ENCODE measurements at regions not wholly inside any gene's neighbourhood (a gene's known extent, or its start where the extent isn't known, plus 50 kb on each side); places are given as distances from the start of the nearest gene placed in this dataset.

- Histone ChIP-seq H3K27me3 (ENCODE audit: insufficient read depth) (no peaks in the 10 kb centered on the region), H3K36me3 (ENCODE audit: insufficient read depth) (no peaks in the 10 kb centered on the region)
- no peak overlapping the region for H3K27ac Mint-ChIP-seq
These were observed 313.2 kb downstream of the NR4A2 start for GRCh38 chr2:156019341-156019740.

More at GRCh38 chr2:156019341-156019740, 313.2 kb downstream of the NR4A2 start:
- peaks cover 6% of the 10 kb centered on the region; the same call in 2 of the 3 replicates for H3K4me1 Mint-ChIP-seq
- H3K27me3 Mint-ChIP-seq (ENCODE audit: insufficient read depth, low read depth, poor library complexity) = no peaks in the 10 kb centered on the region
- H3F3A ChIP-seq (replicated peaks; ENCODE audit: low read depth) = no peaks in the 10 kb centered on the region
- no peak overlapping the region for H3K4me3 ChIP-seq
- no peaks in the 10 kb centered on the region for H4K20me1 ChIP-seq (replicated peaks; ENCODE audit: insufficient read depth)
- DNase-seq (ENCODE audit: low spot score) = no peak
- H3K27ac ChIP-seq (ENCODE audit: low read depth) = no peak overlapping the region
- H3K4me1 ChIP-seq (ENCODE audit: insufficient read depth) = no peaks in the 10 kb centered on the region
- no peak overlapping the region for H3K4me2 ChIP-seq
- TF ChIP-seq POLR2AphosphoS5 (IDR thresholded peaks at IDR 0.05; ENCODE audit: low read depth) (no peak), ZNF114 (CRISPR knock-in tag; IDR thresholded peaks at IDR 0.05) (no peak), ZNF462 (CRISPR knock-in tag; IDR thresholded peaks at IDR 0.05) (no peak), JUNB (IDR thresholded peaks at IDR 0.05; ENCODE audit: unreplicated experiment) (no peak), ZNF331 (CRISPR knock-in tag; IDR thresholded peaks at IDR 0.05; ENCODE audit: low read depth) (no peak), CREB1 (CRISPR knock-in tag; IDR thresholded peaks at IDR 0.05; ENCODE audit: low read depth) (no peak), STAT1 (IDR thresholded peaks at IDR 0.05; ENCODE audit: unreplicated experiment) (no peak), EZH2 (IDR thresholded peaks at IDR 0.05; ENCODE audit: low read depth, unreplicated experiment) (no peak), REST (IDR thresholded peaks at IDR 0.05; ENCODE audit: unreplicated experiment) (no peak), EZH2phosphoT487 (IDR thresholded peaks at IDR 0.05; ENCODE audit: unreplicated experiment) (no peak), NANOG (IDR thresholded peaks at IDR 0.05; ENCODE audit: borderline replicate concordance) (no peak)
- TF ChIP-seq, protein P1, sequence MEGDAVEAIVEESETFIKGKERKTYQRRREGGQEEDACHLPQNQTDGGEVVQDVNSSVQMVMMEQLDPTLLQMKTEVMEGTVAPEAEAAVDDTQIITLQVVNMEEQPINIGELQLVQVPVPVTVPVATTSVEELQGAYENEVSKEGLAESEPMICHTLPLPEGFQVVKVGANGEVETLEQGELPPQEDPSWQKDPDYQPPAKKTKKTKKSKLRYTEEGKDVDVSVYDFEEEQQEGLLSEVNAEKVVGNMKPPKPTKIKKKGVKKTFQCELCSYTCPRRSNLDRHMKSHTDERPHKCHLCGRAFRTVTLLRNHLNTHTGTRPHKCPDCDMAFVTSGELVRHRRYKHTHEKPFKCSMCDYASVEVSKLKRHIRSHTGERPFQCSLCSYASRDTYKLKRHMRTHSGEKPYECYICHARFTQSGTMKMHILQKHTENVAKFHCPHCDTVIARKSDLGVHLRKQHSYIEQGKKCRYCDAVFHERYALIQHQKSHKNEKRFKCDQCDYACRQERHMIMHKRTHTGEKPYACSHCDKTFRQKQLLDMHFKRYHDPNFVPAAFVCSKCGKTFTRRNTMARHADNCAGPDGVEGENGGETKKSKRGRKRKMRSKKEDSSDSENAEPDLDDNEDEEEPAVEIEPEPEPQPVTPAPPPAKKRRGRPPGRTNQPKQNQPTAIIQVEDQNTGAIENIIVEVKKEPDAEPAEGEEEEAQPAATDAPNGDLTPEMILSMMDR (conservative IDR thresholded peaks at IDR 0.05; ENCODE audit: low read depth in 2 of 2) = no peak
- TF ChIP-seq, protein P2, sequence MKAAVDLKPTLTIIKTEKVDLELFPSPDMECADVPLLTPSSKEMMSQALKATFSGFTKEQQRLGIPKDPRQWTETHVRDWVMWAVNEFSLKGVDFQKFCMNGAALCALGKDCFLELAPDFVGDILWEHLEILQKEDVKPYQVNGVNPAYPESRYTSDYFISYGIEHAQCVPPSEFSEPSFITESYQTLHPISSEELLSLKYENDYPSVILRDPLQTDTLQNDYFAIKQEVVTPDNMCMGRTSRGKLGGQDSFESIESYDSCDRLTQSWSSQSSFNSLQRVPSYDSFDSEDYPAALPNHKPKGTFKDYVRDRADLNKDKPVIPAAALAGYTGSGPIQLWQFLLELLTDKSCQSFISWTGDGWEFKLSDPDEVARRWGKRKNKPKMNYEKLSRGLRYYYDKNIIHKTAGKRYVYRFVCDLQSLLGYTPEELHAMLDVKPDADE (IDR thresholded peaks at IDR 0.05) = no peak
- no peaks in the 10 kb centered on the region for H3K9me2 ChIP-seq (ENCODE audit: insufficient read depth)
- H3K9me3 Mint-ChIP-seq = no peaks in the 10 kb centered on the region
- no peak for ATAC-seq
- H3K79me2 ChIP-seq (replicated peaks; ENCODE audit: insufficient read depth) = no peaks in the 10 kb centered on the region
- no peaks in the 10 kb centered on the region for H3K36me3 Mint-ChIP-seq (ENCODE audit: low read depth)
- no peak overlapping the region for H3K4me3 Mint-ChIP-seq
- H2AFZ ChIP-seq = no peak overlapping the region

All from GM23338 (cell line).